ENCODE measurements at regions not wholly inside any gene's neighbourhood (a gene's known extent, or its start where the extent isn't known, plus 50 kb on each side); places are given as distances from the start of the nearest gene placed in this dataset.
"Not testable (repeated sequence)": the region's sequence is repeated elsewhere in the genome, so short reads cannot be mapped to it uniquely, and the experiment has no call there.

DNA sequence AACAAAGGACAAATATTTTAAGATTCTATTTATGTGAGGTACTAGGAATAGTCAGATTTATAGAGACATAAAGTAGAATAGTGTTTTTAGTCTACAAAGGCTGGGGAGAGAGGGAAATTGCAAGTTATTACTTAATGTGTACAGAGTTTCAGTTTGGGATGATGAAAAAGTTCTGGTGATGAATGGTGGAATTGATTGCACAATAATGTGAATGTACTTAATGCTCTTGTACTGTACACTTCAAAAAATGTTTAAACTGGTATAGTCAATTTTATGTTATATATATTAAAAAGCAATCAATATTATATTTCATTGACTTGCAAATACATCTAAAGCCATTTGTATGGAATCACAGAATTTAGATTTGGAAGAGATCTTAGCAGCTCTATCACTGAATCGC lies 213.4 kb downstream of the PPP1R3A start:
- DNase-seq = no peak

DNA sequence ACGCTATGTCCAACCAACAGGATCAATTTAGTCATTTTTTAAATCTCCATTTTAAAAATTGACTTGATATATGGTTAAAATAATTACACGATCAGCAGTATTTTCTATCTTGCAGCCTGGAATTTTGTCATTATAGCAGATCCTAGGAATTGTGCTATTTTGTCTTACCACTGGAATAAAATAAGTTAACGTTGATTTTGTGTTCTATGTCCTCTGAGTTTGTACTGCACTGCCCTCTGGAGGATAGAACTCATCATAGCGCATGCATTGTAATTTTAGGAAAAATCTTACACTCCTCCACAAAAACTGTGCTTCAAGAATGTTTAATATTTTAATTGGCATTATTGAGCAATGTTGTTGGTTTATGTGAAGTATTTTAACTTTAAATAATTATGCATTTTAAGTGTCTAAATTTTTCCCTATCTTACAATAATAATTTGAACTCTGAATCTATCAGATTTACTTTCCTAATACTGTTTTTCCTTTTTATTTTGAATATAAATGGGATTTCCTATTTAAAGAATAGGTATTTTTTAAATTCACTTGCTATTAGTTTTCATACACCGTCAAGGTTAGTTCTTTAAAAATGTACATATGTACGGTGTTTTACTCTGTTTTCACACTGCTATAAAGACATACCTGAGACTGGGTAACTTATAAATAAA lies 220.1 kb downstream of the PPP1R3A start:
- no peak for DNase-seq

DNA sequence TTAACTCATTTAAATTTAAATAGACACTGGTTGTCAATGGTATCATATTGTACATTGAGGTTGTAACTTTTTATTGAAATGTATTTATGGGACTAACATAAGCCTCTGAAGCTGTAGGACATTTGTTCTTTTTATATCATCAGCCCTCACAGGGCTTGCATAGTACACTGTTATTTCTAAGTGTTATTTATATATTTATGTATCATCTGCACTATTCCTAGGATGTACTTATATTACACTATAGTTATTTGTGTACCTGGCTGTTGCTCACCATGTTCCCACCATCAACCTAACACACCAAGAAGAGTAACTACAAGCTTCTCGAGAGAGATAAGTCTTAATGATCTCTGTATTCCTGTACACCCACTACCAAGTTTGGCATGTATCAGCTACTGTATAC lies 224.7 kb downstream of the PPP1R3A start:
- DNase-seq = no peak

DNA sequence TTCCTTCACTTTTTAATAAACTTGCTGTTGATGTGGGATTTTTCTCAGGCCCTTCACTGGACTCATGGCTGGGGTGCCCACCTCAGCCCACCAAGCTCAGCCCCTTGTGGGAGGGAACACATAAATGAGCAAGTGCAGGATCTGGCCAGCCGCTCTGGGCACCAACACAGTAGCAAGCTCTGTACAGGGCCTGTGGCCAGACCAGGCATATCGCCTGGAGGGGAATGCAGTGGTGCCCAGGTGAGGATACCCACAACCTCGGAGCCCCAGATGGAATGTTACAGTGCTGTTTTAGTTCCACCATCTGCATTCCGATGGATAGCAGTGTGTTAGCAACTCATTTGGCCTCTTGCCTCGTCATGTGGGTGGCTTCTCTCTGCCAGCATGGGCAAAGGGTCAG lies 234.6 kb downstream of the PPP1R3A start:
- no peak for DNase-seq

DNA sequence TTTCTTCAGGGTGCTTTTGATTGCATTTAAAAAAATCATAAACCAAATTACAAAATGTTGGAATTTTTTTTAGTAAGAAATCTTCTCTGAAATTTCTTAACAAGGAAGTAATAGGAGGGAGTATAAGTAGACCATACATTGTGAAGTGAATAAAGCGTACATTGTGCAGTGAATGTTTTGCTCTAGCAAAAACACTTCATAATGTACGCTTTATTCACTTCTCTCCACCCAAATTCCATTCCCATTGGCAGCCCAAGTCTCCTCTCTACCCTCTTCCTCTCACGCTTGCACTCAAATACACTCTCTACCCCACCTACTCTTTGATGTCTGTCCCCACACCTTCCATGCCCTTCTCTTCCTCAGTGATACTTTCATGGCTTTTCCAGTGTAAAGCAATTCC lies 241.0 kb downstream of the PPP1R3A start:
- no peak for DNase-seq

DNA sequence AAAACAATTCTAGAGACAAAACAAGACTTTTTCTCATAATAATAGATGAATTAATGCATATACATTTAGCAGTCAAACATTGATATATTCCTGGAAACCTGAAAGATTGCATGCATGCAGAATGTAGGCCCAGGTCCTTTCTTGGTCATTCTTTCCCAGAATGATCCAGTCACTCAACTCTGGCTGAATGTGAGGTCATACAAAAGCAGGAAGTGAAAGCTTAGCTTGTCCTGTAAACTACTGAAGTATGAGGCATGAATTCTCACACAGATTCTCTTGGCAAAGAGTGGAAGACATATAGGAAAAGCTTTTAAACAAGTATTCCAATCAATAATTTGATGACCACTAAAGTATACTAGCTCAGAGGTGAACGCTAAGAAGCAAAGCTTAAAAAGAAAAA lies 253.9 kb downstream of the PPP1R3A start:
- no peak for DNase-seq

DNA sequence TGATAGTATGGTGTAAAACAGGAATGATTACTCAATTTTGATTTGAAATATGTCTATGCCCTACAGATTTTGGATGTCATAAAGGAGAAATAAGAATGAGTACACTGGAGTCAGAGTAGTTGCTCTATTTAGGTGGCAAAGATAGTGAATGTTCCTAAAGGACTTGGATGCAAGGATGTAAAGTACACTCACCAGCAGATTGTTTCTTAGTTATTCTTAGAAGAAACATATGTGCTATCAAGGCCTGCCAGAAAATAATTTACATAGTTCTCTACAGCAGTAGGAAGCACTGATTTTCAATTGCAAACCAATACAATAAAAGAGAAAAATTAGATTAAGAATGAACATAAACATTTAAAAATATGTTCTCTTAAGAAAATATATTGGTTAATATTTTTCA lies 259.4 kb downstream of the PPP1R3A start:
- no peak for DNase-seq

DNA sequence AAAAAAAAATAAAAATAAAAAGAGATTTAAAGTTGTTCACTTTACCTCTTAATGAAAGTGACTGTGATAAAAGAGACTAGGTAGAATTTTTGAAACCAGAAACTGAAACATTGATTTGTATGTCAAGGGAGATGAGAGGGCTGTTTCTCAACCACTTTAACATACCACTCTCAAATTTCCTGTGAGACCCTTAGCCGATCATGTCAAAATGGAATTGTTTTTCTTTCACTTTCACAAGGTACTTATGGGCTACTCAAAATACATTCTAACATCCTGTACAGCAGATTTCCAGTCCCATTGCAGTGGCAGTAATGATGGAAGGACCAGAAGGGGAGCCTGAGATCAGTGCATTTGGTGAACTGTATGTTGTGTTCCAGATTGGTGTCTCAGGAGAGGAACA lies 261.2 kb downstream of the PPP1R3A start:
- no peak for DNase-seq

DNA sequence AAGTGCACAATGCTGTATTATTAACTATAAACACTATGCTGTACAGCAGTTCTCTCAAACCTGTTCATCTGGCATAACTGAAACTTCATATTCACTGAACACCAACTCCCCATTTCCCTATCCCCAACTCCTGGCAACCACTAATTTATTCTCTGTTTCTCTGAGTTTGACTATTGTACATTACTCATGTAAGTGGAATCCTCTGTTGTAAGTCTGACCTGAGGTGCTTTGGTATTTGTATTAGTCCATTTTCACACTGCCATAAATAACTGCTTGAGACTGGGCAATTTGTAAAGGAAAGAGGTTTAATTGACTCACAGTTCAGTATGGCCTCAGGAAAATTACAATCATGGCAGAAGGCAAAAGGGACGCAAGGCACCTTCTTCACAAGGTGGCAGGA lies 266.3 kb downstream of the PPP1R3A start:
- DNase-seq = no peak

DNA sequence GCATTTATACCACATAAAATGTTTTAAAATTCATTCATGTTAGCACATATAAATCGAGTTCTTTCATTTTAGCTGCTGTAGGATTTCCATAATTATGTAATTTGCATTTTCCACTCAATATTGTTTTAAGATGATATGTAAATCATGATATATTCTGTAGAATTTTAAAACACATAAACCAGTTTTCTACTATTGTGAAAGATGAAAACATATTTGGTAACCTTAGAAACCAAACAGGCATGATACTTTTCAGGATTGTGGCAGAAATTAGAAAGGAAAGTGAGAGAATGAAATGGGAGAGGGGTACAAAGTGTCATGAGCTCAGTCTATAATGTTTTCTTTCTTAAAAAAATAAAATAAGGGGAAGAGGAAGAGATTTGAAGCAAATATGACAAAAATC lies 269.3 kb downstream of the PPP1R3A start:
- no peak for DNase-seq

DNA sequence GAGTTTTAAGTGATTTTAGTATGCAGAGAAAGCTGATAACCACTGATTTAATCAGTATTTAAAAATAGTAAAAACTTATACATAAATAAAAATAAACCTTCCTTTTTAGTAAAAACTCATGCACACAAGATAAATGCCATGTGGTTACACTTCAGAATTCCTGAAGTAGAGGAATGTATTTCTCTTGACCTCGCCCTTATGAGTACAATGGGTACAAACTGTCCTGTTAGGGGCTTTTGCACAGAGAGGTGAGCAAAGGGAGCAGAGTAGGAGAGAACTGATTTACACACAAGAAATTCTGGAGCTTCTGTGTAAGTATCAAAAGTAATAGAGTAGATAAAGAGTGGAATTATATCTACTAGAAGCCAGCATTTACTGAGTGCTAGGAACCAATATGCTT lies 279.6 kb downstream of the PPP1R3A start:
- no peak for DNase-seq

DNA sequence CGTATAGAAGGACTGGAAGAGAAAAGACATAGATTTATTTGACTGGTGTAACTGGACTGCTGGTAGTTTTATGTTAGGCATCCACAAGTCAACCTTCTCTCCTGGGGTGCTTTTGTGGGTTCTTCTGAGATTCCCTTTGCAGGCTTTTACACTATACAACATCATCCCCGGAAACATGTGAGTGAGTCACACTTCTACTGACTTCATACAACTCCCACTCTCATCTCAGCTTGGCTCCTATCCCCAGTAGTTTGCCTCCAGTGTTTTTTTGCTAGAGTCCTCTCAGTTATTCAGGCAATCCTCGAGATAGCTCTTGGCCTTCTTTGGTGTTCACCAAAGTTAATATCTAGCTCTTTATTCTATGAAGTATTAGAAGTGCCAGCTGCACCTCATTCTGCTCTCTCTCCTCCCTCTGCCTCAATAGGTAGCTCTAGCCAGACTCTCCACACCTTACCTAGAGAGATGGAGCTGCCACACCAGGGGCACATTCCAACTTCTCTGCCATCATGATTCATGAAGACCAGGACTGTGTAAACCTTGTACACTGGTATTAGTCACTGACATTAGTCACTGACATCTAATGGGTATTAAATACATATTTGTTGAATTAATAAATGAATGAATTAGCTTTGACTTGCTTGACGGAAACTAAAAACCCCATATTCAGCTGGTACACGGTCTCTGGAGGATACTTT lies 281.9 kb downstream of the PPP1R3A start:
- DNase-seq = no peak

DNA sequence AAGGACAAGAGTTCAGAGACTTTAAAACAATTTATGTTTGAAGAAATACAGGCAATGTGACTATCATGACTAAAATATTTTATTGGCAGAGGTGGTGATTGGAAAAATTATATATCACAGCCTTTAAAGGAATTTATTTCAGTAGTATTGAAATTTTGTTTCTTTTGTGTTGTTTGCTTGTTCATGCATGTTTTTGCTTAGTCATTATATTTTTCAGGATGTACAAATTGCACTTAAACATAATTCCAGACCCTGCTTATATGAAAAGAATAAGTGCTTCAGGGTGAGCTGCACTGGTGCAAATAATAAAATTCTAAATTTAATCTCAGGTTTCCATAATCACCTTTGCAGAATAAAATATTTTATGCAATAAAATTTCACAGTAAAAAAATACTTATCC lies 283.3 kb downstream of the PPP1R3A start:
- DNase-seq = no peak

DNA sequence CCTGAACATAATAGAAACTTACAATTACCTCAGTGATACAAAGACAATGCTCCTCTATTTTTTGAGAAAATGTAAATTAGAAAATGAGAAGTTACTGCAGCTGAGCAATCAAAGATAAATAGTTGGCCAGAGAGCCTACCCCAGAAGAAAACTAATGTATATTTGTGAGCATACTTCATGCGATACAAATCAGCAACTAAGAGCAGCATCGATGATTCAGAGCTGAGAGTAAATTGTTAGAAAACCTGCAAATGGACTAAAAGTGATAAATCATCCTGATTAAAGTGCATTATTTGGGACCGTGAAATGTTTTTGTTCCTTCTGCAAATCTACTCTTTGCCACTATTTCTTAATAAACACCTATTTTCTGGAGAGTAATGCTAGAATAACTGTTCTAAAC lies 285.7 kb downstream of the PPP1R3A start:
- DNase-seq = no peak

DNA sequence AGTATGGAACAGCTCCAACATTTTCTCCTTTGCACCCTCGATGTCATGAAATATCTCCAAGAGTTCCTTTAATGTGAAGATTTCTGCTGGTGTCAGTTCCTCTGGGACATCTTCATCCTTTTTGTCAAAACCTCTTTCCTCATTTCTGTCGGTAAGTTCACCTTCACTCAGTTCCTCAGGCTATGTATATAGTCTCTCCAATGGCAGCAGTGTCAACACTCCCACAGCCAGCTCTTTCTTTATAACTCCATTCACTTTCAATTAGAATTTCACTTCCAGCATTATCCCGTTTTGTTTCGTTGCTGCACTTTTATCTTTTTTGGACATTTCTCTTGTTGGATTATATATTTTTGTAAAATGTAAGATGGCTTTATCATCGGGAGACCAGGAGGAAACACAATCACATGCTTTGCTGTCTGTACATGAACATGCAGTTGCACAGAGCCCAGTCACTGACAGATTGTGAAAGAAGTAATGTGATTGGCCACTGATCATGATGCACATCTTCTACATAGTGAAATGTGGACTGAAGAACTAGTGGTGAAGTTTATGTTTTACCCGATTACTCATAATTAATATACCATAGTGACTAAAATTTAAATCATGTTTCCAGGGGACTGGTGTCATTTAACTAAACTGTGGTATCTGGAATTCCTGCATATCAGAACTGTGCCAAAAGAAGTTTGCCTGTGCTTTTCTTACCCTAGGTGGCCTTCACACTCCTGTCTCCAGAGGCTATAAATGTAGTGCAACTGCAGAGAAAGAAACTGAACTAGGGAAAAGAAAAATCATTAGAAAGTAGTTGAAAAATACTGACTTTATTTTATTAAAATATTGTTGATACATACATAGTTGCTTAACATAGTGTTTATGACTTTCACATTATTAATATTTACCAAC lies 289.6 kb downstream of the PPP1R3A start:
- DNase-seq = no peak

DNA sequence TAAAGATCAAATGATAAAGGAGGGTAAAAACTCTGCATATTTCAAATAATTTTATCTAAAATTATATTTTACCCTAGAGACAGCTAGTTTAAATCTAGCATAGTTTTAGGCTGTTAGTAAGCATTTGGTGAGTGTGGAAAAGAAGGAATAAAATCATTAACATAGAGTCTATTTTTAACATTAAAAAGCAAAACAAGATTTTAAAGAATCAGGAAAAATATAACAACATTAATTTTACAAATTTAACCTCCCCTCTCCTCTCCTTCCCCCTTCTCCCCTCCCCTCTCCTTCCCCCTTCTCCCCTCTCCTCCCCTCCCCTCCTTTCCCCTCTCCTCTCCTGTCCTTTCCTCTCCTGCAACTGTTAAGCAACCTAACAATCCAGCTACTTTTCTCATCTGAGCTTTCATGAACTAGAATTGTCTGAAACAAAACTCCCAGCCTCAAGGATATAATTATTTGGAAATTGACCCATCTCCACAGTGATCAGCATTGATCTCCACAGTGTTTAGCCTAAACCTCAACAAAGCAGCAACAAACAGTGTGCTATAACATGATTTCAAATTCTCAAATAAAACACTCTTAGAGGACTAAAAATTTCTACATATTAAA lies 293.2 kb downstream of the PPP1R3A start:
- no peak for DNase-seq

DNA sequence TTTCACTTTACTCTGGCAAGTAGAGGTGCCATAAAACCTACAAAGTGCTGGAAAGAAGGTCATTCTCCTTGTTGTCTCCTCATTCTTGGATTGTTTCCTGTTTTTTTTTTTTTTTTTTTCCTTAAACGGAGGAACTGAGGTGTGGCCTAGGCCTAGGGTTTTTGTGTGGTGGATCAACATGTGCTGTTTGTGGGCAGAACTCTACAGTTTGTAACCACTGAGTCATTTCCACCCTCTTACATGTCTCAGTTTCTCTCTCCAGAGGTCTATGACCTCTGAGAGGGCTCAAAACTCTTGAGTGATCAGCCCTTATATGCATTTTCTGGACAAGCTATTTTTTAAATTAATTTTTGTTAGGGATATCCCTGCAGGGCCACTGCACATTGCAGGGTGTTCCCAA lies 296.0 kb downstream of the PPP1R3A start:
- no peak for DNase-seq

DNA sequence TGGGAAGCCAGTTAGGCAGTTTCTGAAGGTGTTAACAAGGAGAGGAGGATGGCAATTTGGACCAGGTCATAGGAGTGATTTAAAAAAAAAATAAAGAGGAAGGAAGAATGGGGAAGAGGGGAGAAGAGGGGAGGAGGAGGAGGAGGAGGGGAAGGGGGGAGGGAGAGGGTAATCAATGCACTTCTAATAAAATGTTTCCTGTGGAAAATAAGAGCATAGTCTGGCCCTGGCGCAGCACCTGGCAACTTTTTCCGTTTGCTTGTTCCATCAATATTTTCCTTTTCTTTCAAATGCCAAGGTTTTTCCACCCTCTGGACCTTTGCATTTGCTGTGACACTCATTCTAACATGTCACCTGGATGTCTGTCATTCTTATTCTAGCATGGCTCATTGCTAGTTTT lies 308.2 kb downstream of the PPP1R3A start:
- DNase-seq = no peak

DNA sequence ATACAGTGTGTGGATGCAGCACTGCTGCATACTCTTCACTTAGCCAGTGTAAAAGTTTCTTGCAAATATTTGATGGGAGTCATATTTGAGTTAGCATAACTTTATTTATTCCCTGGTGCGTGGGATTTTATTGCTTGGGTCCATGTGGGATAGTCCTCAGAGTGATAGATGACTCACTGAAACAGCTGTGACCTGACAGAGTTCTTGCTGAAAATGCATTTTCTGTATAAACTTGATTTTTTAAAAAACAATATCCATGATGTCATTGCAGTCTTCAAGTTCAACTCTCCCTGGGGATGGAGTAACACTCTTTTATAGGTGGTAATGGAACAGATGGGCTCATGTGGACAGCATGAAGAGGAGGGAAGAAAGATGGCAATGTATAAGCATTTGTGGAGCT lies 310.0 kb downstream of the PPP1R3A start:
- DNase-seq = no peak

DNA sequence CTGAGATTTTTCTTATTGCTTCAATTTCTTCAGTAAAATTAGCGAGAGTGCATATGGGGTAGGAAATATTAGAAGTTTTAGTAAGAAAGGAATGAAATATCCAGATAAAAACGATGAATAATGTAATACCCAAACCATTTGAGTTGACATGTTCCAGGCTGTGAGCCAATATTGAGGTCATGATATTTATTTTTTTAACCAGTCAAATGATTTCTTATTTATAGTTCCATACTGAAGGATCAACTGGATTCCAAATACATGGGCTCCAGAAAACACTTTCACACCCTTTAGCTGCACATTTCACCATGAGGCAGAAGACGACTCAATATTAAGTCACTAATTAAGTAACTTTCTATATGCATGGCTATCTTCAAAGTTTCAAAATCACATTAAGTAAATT lies 312.5 kb downstream of the PPP1R3A start:
- no peak for DNase-seq

DNA sequence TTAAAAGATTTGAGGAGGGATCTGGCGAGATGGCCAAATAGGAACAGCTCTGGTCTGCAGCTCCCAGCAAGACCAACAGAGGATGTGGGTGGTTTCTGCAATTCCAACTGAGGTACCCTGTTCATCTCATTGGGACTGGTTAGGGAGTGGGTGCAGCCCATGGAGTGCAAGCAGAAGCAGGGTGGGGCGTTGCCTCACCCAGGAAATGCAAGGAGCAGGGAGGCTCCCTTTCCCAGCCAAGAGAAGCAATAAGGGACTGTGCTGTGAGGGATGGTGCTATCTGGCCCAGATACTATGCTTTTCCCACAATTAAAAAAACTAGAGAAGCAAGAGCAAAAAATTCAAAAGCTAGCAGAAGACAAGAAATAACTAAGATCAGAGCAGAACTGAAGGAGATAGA lies 318.4 kb downstream of the PPP1R3A start:
- not testable (repeated sequence) for DNase-seq

DNA sequence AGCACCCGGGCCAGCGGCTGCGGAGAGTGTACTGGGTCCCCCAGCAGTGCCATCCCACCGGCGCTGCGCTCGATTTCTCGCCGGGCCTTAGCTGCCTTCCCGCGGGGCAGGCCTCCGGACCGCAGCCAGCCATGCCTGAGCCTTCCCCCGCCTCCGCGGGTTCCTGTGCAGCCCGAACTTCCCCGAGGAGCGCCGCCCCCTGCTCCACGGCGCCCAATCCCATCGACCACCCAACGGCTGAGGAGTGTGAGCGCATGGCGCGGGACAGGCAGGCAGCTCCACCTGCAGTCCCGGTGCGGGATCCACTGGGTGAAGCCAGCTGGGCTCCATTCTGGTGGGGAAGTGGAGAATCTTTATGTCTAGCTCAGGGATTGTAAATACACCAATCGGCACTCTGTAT lies 325.4 kb downstream of the PPP1R3A start:
- DNase-seq = not testable (repeated sequence)

DNA sequence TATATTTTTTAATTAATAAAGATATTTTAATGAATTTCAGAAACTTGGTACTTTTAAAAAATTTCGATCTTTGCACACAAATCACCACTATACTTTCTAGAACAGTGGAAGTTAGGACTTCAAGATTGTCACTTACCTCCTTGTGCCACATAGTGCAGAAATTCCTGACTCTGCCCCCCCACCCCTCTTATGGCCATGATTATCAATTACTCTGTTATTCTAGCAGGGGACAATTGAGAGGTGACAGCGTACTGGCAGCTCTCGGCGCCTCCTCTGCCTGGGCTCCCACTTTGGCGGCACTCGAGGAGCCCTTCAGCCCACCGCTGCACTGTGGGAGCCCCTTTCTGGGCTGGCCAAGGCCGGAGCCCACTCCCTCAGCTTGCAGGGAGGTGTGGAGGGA lies 325.9 kb downstream of the PPP1R3A start:
- not testable (repeated sequence) for DNase-seq

DNA sequence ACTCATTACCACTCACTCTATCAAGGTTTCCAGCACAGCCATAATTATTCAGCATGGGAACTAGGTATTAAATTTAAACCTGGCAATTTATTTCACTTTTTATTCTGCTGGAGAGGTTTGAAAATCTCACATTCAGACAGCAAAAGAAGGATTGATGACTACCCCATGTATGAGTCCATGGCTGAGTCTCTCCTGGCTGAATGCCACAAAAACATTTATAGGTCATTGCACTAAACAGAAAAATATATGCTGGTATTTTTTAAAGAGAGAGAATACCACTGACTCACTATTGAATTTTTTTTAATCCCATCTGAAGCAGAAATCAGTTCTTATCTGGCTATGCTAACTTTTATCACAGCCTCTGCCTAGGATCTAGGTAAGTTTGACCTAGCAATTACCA lies 336.3 kb downstream of the PPP1R3A start:
- DNase-seq = no peak
